ENCODE measurements at regions not wholly inside any gene's neighbourhood (a gene's known extent, or its start where the extent isn't known, plus 50 kb on each side); places are given as distances from the start of the nearest gene placed in this dataset.

DNA sequence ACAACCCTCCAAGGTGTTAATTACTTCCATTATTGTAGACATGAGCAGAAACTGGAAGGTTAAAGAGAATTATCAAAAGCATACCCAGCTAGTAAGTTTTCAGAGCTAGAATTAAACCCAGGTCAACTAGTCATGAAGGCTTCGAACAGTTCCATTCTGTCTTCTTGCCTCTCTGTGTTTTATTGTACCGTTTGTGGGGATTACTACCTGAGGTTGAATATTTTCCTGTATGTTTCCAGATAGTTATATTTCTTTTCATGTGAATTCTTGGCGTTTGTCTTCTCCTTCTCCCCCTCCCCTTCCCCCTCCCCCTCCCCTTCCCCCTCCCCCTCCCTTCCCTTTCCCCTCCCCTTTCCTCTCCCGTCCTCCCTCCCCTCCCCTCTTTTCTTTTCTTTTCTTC lies 218.0 kb upstream of the GALNT17 start:
- intact Hi-C loops (cut with micrococcal nuclease): no loop called here
- Histone ChIP-seq H3K4me1 (ENCODE audit: control insufficient read depth, extremely low read depth, insufficient read depth, low read length) (no peaks in the 10 kb centered on the region), H3K4me2 (ENCODE audit: insufficient read depth, low read length) (no peak overlapping the region), H3K9ac (replicated peaks; ENCODE audit: extremely low read depth, insufficient read depth, low read length) (no peak overlapping the region), H3K9me3 (replicated peaks; ENCODE audit: control insufficient read depth, insufficient read depth, low read length) (peaks cover 1% of the 10 kb centered on the region), H3K36me3 (ENCODE audit: control insufficient read depth in 2 of 2, extremely low read depth in 1 of 2, insufficient read depth in 2 of 2, low read length in 2 of 2) (no peaks in the 10 kb centered on the region), H4K20me1 (replicated peaks; ENCODE audit: control insufficient read depth, extremely low read depth, insufficient read depth, low read length) (no peaks in the 10 kb centered on the region), H3K27me3 (ENCODE audit: control insufficient read depth in 2 of 2, insufficient read depth in 2 of 2, low read length in 2 of 2) (no peaks in the 10 kb centered on the region), H3K27ac (ENCODE audit: insufficient read depth, low read depth, low read length) (no peak overlapping the region), H3K9me1 (replicated peaks; ENCODE audit: control insufficient read depth, extremely low read depth, insufficient read depth, low read length) (no peaks in the 10 kb centered on the region), H3K79me2 (ENCODE audit: control insufficient read depth, insufficient read depth, low read length) (no peaks in the 10 kb centered on the region), H2AFZ (ENCODE audit: low read depth, low read length) (no peak overlapping the region), H3K4me3 (replicated peaks in 1 of 3; ENCODE audit: insufficient read depth in 1 of 3, low read depth in 1 of 3, low read length in 3 of 3) (no peak overlapping the region)
- BruUV-seq (replicated peaks): no TSS peak
- TF ChIP-seq FOS (IDR thresholded peaks at IDR 0.05; ENCODE audit: borderline replicate concordance, insufficient read depth, low read length) (no peak), POLR2A (IDR thresholded peaks at IDR 0.05; ENCODE audit: low read depth, low read length) (no peak), GATA2 (IDR thresholded peaks at IDR 0.05; ENCODE audit: insufficient read depth, insufficient read length, low read depth, low read length) (no peak), EZH2 (IDR thresholded peaks at IDR 0.05; ENCODE audit: borderline replicate concordance, low read depth, low read length, severe bottlenecking) (no peak), MYC (IDR thresholded peaks at IDR 0.05; ENCODE audit: low read depth, low read length) (no peak), JUN (IDR thresholded peaks at IDR 0.05; ENCODE audit: borderline replicate concordance, insufficient read depth, insufficient read length, low read depth) (no peak), POLR2AphosphoS5 (IDR thresholded peaks at IDR 0.05; ENCODE audit: insufficient read depth, low read depth, low read length) (no peak)
- TF ChIP-seq, protein P1, sequence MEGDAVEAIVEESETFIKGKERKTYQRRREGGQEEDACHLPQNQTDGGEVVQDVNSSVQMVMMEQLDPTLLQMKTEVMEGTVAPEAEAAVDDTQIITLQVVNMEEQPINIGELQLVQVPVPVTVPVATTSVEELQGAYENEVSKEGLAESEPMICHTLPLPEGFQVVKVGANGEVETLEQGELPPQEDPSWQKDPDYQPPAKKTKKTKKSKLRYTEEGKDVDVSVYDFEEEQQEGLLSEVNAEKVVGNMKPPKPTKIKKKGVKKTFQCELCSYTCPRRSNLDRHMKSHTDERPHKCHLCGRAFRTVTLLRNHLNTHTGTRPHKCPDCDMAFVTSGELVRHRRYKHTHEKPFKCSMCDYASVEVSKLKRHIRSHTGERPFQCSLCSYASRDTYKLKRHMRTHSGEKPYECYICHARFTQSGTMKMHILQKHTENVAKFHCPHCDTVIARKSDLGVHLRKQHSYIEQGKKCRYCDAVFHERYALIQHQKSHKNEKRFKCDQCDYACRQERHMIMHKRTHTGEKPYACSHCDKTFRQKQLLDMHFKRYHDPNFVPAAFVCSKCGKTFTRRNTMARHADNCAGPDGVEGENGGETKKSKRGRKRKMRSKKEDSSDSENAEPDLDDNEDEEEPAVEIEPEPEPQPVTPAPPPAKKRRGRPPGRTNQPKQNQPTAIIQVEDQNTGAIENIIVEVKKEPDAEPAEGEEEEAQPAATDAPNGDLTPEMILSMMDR (IDR thresholded peaks at IDR 0.05; ENCODE audit: extremely low read depth in 1 of 2, insufficient read depth in 1 of 2, low read depth in 1 of 2, low read length in 2 of 2): no peak
- TF ChIP-seq, protein P2, sequence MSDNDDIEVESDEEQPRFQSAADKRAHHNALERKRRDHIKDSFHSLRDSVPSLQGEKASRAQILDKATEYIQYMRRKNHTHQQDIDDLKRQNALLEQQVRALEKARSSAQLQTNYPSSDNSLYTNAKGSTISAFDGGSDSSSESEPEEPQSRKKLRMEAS (IDR thresholded peaks at IDR 0.05; ENCODE audit: insufficient read depth, insufficient read length): no peak
- dilution Hi-C loops (cut with MboI; ENCODE audit: extremely low pct_ligation_motif_present, low sequenced_read_pairs): no loop called here
- POLR2A ChIA-PET: no interaction called here
- CTCF ChIA-PET: no interaction called here
- FAIRE-seq: no peak
- no peak for DNase-seq (ENCODE audit: low read depth, low spot score)
